HuH-7 (cell line): ENCODE measurements at regions not wholly inside any gene's neighbourhood (a gene's known extent, or its start where the extent isn't known, plus 50 kb on each side); places are given as distances from the start of the nearest gene placed in this dataset.
"Not testable (repeated sequence)": the region's sequence is repeated elsewhere in the genome, so short reads cannot be mapped to it uniquely, and the experiment has no call there.

Experiments
- DNase-seq: peaks from one replicate; pipeline ENCODE4 v3.0.0; 2011; ENCODE audit warnings: low spot score

- no peak for DNase-seq
Measured at GRCh38 chrX:75673468-75673867, 111.6 kb downstream of the MAGEE2 start.

GRCh38 chrX:75655627-75656026 is 129.4 kb downstream of the MAGEE2 start:
- DNase-seq: no peak

DNA sequence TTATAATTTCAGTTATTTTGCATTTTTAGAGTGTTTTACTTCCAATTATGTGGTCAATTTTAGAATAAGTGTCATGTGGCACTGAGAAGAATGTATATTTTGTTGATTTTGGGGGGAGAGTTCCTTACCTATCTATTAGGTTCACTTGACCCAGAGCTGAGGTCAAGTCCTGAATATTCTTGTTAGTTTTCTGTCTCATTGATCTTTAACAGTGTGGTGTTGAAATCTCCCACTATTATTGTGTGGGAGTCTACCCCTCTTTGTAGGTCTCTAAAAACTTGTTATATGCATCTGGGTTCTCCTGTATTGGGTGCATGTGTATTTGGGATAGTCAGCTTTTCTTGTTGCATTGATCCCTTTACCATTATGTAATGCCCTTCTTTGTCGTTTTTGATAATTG is 127.0 kb upstream of the ZDHHC15 start:
- no peak for DNase-seq

DNA sequence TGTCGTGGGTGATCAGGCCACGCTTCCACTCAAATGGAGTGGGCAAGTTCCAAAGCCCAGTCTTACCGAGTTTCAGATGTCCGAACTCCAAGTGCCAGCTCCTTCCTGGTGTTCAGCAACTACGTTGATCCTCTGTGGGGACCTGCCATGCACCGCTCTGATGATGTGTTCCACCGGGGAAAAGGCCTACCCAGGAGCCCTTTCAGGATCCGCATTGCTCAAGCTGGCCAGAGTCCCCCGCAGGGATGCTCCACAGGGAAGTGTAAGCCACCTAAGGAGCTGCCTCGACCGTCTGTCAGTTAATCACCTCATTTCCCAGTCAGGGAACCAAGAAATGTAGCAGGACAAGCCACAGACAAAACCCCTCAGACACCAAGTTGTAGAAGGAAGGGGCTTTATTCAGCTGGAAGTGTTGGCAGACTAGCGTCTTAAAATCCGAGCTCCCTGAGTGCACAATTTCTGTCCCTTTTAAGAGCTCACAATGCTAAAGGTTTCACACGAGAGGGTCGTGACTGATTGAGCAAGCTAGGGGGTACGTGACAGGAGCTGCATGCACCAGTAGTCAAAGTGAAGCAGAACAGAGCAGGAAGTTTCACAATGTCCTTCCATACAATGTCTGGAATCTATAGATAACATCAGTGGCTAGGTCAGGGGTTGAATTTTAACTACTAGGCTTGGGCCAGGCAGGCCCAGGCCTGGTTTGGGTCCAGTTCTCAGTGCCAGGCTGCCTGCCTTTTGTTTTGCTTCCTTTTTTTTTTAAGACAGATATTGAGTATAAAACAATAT is 126.2 kb upstream of the ZDHHC15 start:
- DNase-seq: no peak

DNA sequence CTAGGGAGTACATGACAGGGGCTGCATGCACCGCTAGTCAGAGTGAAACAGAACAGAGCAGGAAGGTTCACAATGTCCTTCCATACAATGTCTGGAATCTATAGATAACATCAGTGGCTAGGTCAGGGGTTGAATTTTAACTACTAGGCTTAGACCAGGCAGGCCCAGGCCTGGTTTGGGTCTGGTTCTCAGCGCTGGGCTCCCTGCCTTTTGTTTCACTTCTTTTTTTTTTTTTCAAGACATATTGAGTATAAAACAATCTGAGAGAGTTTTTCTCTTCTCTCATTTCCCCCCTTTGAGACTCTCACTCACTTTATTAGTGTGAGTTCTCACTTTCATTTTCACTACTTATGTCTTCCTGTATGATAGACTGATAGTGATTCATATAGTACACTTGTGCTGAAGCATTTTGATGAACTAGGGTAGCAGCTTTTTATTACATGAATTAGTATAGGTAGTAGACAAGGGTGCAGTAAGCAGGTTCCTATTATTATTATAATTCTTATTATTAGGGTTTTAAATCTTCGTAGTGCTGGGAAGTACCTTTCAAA is 120.0 kb upstream of the ZDHHC15 start:
- DNase-seq: no peak

DNA sequence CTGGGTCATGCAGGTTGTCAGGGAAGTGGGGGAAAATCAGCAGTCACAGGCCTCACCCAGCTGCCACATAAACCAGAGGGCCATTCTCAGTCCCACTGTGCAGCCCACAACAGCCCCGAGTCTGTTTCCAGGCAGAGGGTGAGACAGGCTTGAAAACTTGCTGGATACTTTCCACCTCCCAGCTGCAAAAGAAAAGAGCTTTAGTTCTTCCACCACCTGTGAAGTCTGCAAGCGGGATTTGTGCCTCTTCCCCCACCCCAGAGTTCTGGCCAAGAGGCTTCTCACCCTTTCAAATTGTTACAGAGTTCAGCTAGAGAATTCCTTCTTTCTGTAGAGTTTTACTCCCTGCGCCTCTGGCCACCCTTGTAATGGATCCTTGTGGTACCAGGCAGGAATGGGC is 115.5 kb upstream of the ZDHHC15 start:
- DNase-seq: no peak

DNA sequence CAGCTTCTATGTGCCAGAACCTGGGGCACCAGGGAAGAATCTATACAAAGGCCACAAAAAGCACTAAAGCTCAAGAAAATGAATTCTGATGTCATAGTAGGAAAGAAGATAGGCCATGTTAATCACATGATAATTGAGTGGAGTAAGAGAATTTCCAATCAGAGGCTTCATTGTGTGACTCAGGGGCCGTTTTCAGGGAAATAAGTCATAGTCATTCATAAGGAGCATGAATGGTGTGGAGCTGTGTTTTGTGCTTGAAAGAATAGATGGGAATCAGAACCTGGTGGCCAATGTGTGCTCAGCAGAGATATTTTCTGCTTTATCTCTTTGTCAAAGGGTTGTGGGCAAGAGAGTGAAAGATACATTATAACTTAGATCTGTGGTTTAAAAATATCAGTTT is 102.4 kb upstream of the ZDHHC15 start:
- DNase-seq: no peak

GRCh38 chrX:75623535-75623934 is 100.7 kb upstream of the ZDHHC15 start:
- no peak for DNase-seq

DNA sequence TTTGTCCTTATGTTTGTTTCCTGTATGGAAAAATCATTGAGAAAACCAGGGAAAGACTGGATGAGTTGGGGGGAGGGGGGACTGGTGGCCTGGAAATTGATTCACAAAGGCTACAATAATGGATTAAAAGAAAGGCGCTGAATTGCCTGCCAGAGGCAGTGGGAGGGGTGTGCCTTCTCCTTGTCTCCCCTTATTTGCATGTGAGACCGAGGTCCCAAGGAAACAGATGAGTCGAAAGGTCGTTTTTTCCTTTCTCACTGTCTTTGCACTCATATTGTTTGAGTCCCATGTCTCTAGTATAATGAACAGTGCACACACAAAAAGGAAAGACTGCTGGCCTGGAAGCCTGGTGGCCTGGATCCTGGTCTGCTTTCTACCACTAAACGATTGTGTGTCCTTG is 86.6 kb upstream of the ZDHHC15 start:
- DNase-seq: no peak

DNA sequence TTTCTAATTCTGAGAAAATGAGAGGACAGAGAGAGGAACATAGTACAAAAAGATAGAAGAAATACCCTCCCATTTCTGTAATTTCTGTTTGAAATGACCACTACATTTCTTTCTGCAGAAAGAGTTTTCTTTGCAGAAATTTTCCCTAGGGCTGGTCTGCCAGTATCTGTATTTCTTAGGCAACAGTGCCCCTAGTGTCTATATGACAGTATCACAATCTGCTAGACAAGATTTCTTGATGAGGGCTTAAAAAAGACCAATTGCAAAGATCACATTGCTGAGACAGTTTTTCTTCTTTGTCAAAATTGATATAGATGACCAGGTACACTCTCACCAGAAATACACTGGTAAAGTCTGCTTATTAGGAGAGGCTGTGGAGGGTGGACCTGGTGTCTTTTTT is 81.0 kb upstream of the ZDHHC15 start:
- DNase-seq: peak; percentile 18

DNA sequence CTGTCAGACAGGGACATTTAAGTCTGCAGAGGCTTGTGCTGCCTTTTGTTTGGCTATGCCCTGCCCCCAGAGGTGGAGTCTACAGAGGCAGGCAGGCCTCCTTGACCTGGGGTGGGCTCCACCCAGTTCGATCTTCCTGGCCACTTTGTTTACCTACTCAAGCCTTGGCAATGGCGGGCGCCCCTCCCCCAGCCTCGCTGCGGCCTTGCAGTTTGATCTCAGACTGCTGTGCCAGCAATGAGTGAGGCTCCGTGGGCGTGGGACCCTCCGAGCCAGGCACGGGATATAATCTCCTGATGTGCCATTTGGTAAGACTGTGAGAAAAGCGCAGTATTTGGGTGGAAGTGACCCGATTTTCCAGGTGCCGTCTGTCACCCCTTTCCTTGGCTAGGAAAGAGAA is 79.2 kb upstream of the ZDHHC15 start:
- not testable (repeated sequence) for DNase-seq

DNA sequence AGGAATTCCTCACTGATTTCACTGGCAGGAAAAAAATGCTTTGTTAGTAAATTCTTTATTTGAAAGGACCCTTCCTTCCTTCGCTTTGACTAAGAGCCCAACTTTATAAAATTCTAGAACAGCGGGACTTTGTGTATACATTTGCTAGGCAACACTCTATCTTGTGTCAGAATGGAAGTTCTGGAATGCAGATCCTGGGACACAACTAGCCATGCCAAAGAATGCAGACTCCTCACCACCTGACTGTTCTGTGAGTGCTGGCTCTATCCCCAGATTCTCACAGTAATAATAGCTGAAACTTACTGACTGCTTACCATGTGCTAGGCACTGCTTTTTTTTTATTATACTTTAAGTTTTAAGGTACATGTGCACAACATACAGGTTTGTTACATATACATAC is 73.3 kb upstream of the ZDHHC15 start:
- DNase-seq: no peak

GRCh38 chrX:75593186-75593585 is 70.3 kb upstream of the ZDHHC15 start:
- DNase-seq: not testable (repeated sequence)

DNA sequence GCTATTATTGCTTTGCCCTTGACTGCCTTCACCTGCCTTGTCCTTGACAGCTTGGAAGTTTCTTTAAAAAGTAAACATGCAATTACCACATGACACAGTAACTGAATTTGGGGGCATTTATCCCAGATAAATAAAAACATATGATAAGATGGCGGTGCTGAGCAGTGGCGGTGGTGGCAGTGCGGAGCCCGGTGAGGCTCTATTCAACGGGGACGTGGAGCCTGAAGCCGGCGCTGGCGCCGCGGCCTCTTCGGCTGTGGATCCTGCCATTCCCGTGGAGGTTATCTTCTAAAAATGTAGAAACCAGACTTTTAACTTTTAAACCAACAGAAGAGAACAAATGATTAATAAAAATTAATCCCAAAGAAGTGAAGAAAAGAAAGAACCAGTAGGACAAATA is 59.7 kb upstream of the ZDHHC15 start:
- no peak for DNase-seq
